ENCODE measurements at regions not wholly inside any gene's neighbourhood (a gene's known extent, or its start where the extent isn't known, plus 50 kb on each side); places are given as distances from the start of the nearest gene placed in this dataset.

DNA sequence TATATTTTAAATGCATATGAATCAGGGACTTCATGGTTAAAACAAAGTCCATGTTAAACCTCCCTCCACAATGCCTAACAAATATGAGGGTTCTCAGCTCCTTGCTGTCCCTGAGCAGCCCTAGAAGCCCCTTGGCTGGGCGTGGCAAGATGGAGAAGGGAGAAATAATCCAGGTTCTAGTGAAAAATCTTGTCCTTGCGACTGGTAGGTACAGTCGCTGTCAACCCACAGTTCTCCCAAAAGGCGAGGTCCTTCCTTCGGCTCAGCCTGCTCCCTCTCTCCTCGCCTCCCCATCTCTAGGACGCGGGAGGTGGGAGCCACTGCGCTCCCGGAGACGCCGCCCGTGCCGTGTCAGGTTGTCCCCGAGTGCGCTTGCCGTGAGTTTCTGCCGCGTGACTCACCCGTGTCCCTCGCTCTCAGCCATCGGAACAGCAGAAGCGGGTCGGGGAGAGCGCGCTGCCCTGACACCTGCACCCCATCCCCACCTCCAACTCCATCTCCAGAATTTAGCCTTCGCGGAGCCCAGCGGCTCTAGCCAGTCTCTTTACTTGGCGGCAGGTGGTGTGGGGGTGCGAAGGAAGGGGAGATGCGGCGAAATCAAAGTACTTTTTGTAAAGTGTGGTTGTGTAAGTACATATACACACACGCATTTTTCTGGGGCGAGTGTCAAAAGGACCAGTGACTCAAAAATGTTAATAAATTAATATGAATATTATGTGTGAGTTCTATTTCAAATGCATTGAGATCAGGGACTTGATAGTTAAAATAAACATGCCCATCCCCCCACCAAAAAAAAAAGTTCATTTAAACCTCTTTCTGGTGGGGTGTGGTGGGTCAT, 65.1 kb upstream of the TMEM17 start:
- Histone ChIP-seq H3K9me3 (ENCODE audit: control insufficient read depth, low read length) (no peaks in the 10 kb centered on the region), H3K4me1 (ENCODE audit: control insufficient read depth, insufficient read depth, low read length) (no peaks in the 10 kb centered on the region), H3K27me3 (ENCODE audit: control insufficient read depth, insufficient read depth) (no peaks in the 10 kb centered on the region), H3K27ac (ENCODE audit: low read length) (no peak overlapping the region), H3K4me3 (ENCODE audit: low read length) (peak overlapping the region; percentile 4)
- ATAC-seq = peak; percentile 65 to 77
- WGBS = 10% methylated on average over 35 of the region's 35 CpGs
- DNase-seq = peak; percentile 26 to 58 (median 54)
- intact Hi-C loops (cut with DNase I) = no loop called here

- Histone ChIP-seq H3K27ac (ENCODE audit: low read length) (no peak overlapping the region), H3K27me3 (ENCODE audit: control insufficient read depth, insufficient read depth) (no peaks in the 10 kb centered on the region), H3K9me3 (ENCODE audit: control insufficient read depth, low read length) (no peaks in the 10 kb centered on the region), H3K4me1 (ENCODE audit: control insufficient read depth, insufficient read depth, low read length) (no peaks in the 10 kb centered on the region), H3K4me3 (ENCODE audit: low read length) (no peak overlapping the region)
- ATAC-seq (peak; percentile 30 to 46), DNase-seq (peak in 2 of 3 donors; percentile 30 to 44)
- 58% methylated on average over 23 of the region's 23 CpGs for whole genome bisulfite sequencing
- intact Hi-C loops (cut with DNase I) = no loop called here
Observed at GRCh38 chr2:62569907-62570841, 64.2 kb upstream of the TMEM17 start.

GRCh38 chr2:62568983-62569837, 63.2 kb upstream of the TMEM17 start:
- WGBS = 85% methylated on average over 5 of the region's 5 CpGs
- intact Hi-C loops (cut with DNase I) = no loop called here
- no peaks in the 10 kb centered on the region for H3K9me3 ChIP-seq (ENCODE audit: control insufficient read depth, low read length)
- H3K27ac ChIP-seq (ENCODE audit: low read length) = no peak overlapping the region
- no peak for DNase-seq
- H3K4me1 ChIP-seq (ENCODE audit: control insufficient read depth, insufficient read depth, low read length) = no peaks in the 10 kb centered on the region
- H3K4me3 ChIP-seq (ENCODE audit: low read length) = no peak overlapping the region
- H3K27me3 ChIP-seq (ENCODE audit: control insufficient read depth, insufficient read depth) = no peaks in the 10 kb centered on the region
- no peak for ATAC-seq

GRCh38 chr2:62568074-62568473, 62.1 kb upstream of the TMEM17 start:
- ATAC-seq (no peak), DNase-seq (no peak)
- H3K9me3 ChIP-seq (ENCODE audit: control insufficient read depth, low read length) = no peaks in the 10 kb centered on the region
- H3K27ac ChIP-seq (ENCODE audit: low read length) = no peak overlapping the region
- intact Hi-C loops (cut with DNase I) = no loop called here
- H3K27me3 ChIP-seq (ENCODE audit: control insufficient read depth, insufficient read depth) = no peaks in the 10 kb centered on the region
- WGBS = 37% methylated on average over 1 of the region's 1 CpG
- no peak overlapping the region for H3K4me3 ChIP-seq (ENCODE audit: low read length)
- H3K4me1 ChIP-seq (ENCODE audit: control insufficient read depth, insufficient read depth, low read length) = no peaks in the 10 kb centered on the region

GRCh38 chr2:62567669-62568068, 61.7 kb upstream of the TMEM17 start:
- WGBS = 93% methylated on average over 2 of the region's 2 CpGs
- Histone ChIP-seq H3K4me3 (ENCODE audit: low read length) (no peak overlapping the region), H3K9me3 (ENCODE audit: control insufficient read depth, low read length) (no peaks in the 10 kb centered on the region), H3K4me1 (ENCODE audit: control insufficient read depth, insufficient read depth, low read length) (no peaks in the 10 kb centered on the region), H3K27me3 (ENCODE audit: control insufficient read depth, insufficient read depth) (no peaks in the 10 kb centered on the region), H3K27ac (ENCODE audit: low read length) (no peak overlapping the region)
- intact Hi-C loops (cut with DNase I) = no loop called here
- ATAC-seq (no peak), DNase-seq (no peak)

DNA sequence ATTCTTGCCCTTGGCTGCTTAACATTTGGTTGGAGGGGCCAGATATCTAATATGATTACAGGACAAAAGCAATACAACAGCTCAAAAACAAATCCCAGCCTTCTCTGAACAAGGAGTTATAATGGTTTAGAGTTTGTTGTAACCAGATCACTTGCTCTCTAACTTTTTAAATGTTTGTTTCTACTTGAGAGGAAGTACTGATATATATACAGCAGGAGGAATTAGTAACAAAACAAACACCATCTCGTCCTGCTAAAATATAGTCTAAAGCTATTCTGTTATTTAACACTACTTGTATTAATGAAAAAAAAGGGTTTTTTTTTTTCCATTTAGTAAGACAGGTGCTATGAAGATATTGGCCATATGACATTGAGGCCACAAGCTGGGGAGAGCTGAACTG, 60.9 kb upstream of the TMEM17 start:
- WGBS = 66% methylated on average over 1 of the region's 1 CpG
- intact Hi-C loops (cut with DNase I) = no loop called here
- no peak overlapping the region for H3K4me3 ChIP-seq (ENCODE audit: low read length)
- H3K27me3 ChIP-seq (ENCODE audit: control insufficient read depth, insufficient read depth) = no peaks in the 10 kb centered on the region
- DNase-seq (no peak), ATAC-seq (no peak)
- H3K27ac ChIP-seq (ENCODE audit: low read length) = no peak overlapping the region
- no peaks in the 10 kb centered on the region for H3K9me3 ChIP-seq (ENCODE audit: control insufficient read depth, low read length)
- no peaks in the 10 kb centered on the region for H3K4me1 ChIP-seq (ENCODE audit: control insufficient read depth, insufficient read depth, low read length)

DNA sequence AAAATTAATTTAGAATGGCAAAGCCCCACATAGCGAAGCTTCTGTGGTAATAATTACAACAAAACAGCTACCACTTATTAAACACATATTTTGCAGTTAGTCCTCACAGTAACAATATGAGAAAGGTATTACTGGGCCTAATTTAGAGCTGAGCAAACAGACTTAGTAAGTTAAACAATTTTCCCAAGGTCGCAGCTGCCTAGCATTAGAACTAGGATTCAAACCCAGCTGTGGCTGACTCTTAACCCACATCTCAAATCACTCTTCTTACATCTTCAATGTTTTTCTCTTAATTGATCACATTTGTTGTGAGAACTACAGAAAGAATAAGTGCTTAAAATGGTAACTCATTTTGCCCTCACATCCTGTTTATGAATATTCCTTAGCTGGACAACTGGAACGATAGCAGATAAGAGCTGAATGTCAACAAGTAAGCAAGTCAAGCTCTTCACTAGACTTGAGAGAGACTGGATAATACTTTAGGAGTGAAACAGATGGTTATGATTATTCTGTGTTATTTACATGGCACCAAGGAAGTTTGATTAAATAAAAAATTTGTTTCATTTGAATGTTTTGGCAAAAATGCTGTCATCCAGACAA, 59.4 kb upstream of the TMEM17 start:
- Histone ChIP-seq H3K9me3 (ENCODE audit: control insufficient read depth, low read length) (no peaks in the 10 kb centered on the region), H3K27ac (ENCODE audit: low read length) (no peak overlapping the region), H3K4me3 (ENCODE audit: low read length) (no peak overlapping the region), H3K4me1 (ENCODE audit: control insufficient read depth, insufficient read depth, low read length) (no peaks in the 10 kb centered on the region), H3K27me3 (ENCODE audit: control insufficient read depth, insufficient read depth) (no peaks in the 10 kb centered on the region)
- DNase-seq (no peak), ATAC-seq (no peak)
- 77% methylated on average over 3 of the region's 3 CpGs for WGBS
- intact Hi-C loops (cut with DNase I) = no loop called here

DNA sequence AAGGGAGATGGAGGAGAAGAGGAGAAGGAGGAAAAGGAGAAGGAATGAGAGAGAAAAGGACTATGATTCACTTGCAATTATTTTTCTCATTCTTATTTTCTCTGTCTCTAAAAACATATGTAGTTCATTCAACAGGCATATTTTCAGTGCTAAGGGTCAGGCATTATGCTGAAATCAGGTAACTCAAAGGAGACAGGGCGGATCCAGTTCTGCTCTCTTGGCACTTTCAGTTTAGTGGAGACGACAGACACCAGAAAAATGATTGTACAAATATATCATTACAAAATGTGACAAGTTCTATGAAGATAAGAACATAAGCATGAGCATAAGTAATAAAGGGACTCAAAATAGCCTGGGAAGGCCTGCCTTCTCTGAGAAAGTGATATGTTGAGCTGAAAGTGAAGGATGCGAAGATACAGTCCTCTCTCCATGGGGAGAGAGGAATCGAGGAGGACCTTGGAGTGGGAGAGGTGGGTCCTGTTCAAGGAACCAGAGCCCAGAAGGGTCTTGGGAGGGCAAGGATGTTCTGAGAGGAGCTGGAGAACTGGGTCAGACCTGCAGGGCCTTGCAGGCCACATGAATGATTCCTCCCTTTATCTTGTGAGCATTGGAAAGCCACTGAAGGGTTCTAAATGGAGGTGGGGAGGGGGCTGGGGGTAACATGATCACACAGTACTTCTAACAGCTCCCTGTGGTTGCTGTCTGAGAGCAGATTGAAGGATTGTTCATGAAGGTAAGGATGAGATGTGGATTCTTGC, 58.6 kb upstream of the TMEM17 start:
- Histone ChIP-seq H3K4me3 (ENCODE audit: low read length) (no peak overlapping the region), H3K4me1 (ENCODE audit: control insufficient read depth, insufficient read depth, low read length) (no peaks in the 10 kb centered on the region), H3K27ac (ENCODE audit: low read length) (no peak overlapping the region), H3K9me3 (ENCODE audit: control insufficient read depth, low read length) (no peaks in the 10 kb centered on the region), H3K27me3 (ENCODE audit: control insufficient read depth, insufficient read depth) (no peaks in the 10 kb centered on the region)
- DNase-seq = no peak
- intact Hi-C loops (cut with DNase I) = no loop called here
- WGBS = 88% methylated on average over 4 of the region's 4 CpGs
- ATAC-seq = no peak

DNA sequence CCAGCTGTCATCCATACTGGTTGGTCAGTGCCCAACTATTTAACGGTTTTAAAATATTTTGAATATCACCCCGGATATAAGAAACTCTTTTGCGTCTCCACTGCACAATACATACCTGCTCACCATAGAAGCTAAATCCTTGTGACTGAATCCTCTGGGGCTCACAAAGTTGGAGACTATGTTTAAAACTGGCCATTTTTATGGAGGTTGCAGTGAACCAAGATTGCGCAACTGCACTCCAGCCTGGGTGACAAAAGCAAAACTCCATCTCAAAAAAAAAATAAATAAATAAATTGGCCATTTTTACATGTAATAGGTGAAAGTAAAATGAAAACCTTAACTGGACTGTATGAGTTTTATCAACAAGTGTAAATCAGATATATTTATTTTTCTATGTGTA, 55.6 kb upstream of the TMEM17 start:
- intact Hi-C loops (cut with DNase I) = no loop called here
- Histone ChIP-seq H3K9me3 (ENCODE audit: control insufficient read depth, low read length) (no peaks in the 10 kb centered on the region), H3K4me3 (ENCODE audit: low read length) (no peak overlapping the region), H3K4me1 (ENCODE audit: control insufficient read depth, insufficient read depth, low read length) (no peaks in the 10 kb centered on the region), H3K27ac (ENCODE audit: low read length) (no peak overlapping the region), H3K27me3 (ENCODE audit: control insufficient read depth, insufficient read depth) (no peaks in the 10 kb centered on the region)
- ATAC-seq = no peak
- no peak for DNase-seq
- WGBS = 95% methylated on average over 4 of the region's 4 CpGs

- H3K9me3 ChIP-seq (ENCODE audit: control insufficient read depth, low read length) = no peaks in the 10 kb centered on the region
- no peaks in the 10 kb centered on the region for H3K27me3 ChIP-seq (ENCODE audit: control insufficient read depth, insufficient read depth)
- WGBS = 95% methylated on average over 2 of the region's 2 CpGs
- ATAC-seq (no peak), DNase-seq (no peak)
- H3K4me1 ChIP-seq (ENCODE audit: control insufficient read depth, insufficient read depth, low read length) = peaks cover 2% of the 10 kb centered on the region
- no peak overlapping the region for H3K4me3 ChIP-seq (ENCODE audit: low read length)
- H3K27ac ChIP-seq (ENCODE audit: low read length) = no peak overlapping the region
- intact Hi-C loops (cut with DNase I) = no loop called here
Observed at GRCh38 chr2:62559582-62559981, 53.6 kb upstream of the TMEM17 start.

Measured in right cardiac atrium (tissue), 5 donors.